Hepatocyte (in vitro differentiated cells): ENCODE measurements at regions not wholly inside any gene's neighbourhood (a gene's known extent, or its start where the extent isn't known, plus 50 kb on each side); places are given as distances from the start of the nearest gene placed in this dataset.

Source experiments
- DNase-seq: peaks from one replicate; pipeline ENCODE4 v3.0.0-alpha.2; 2016; ENCODE audit warnings: low spot score
- H2AFZ ChIP-seq: fragments of 200-600 bp; sonication (generic); 2 replicates; pipeline ENCODE4 v1.6.0; 2016; ENCODE audit warnings: antibody characterized with exemption, mild to moderate bottlenecking
- H3K27ac ChIP-seq: fragments of 200-600 bp; sonication (generic); 2 replicates; pipeline ENCODE4 v1.5.1; 2016; ENCODE audit warnings: mild to moderate bottlenecking
- H3K27me3 ChIP-seq: fragments of 200-600 bp; sonication (generic); 2 replicates; pipeline ENCODE4 v1.6.1; 2016
- H3K36me3 ChIP-seq: fragments of 200-600 bp; sonication (generic); replicated peaks from 2 replicates; pipeline ENCODE4 v1.5.1; 2016; ENCODE audit warnings: low read depth; ENCODE audit not compliant: insufficient read depth
- H3K4me1 ChIP-seq: fragments of 200-600 bp; sonication (generic); 2 replicates; pipeline ENCODE4 v1.5.1; 2016; ENCODE audit warnings: mild to moderate bottlenecking, moderate library complexity; ENCODE audit not compliant: insufficient read depth
- H3K4me2 ChIP-seq: fragments of 200-600 bp; sonication (generic); 2 replicates; pipeline ENCODE4 v1.6.0; 2016
- H3K4me3 ChIP-seq: fragments of 200-600 bp; sonication (generic); 2 replicates; pipeline ENCODE4 v1.5.1; 2016; ENCODE audit warnings: mild to moderate bottlenecking
- H3K79me2 ChIP-seq: fragments of 200-600 bp; sonication (generic); 2 replicates; pipeline ENCODE4 v1.6.0; 2017; ENCODE audit warnings: mild to moderate bottlenecking
- H3K9me2 ChIP-seq: fragments of 200-600 bp; sonication (generic); replicated peaks from 2 replicates; pipeline ENCODE4 v1.6.0; 2017; ENCODE audit warnings: mild to moderate bottlenecking; ENCODE audit not compliant: insufficient read depth
- H3K9me3 ChIP-seq: fragments of 200-600 bp; sonication (generic); 2 replicates; pipeline ENCODE4 v1.5.1; 2016; ENCODE audit warnings: low read depth, mild to moderate bottlenecking
- H4K20me1 ChIP-seq: fragments of 200-600 bp; sonication (generic); 2 replicates; pipeline ENCODE4 v1.6.0; 2016; ENCODE audit warnings: mild to moderate bottlenecking; ENCODE audit not compliant: insufficient read depth, poor library complexity, severe bottlenecking
- CTCF ChIP-seq: fragments of 200-600 bp; sonication (generic); IDR thresholded peaks from 2 replicates; pipeline ENCODE4 v1.5.1; 2016; ENCODE audit warnings: antibody characterized with exemption, mild to moderate bottlenecking; ENCODE audit not compliant: poor library complexity
- EZH2 ChIP-seq: fragments of 200-600 bp; sonication (generic); IDR thresholded peaks from 2 replicates; pipeline ENCODE4 v1.6.1; 2016; ENCODE audit warnings: antibody characterized with exemption, mild to moderate bottlenecking, borderline replicate concordance
- EZH2phosphoT487 ChIP-seq: fragments of 200-600 bp; sonication (generic); IDR thresholded peaks from one replicate; pipeline ENCODE4 v1.6.1; 2018; ENCODE audit warnings: antibody characterized with exemption, mild to moderate bottlenecking, low read depth, moderate library complexity; ENCODE audit not compliant: unreplicated experiment, severe bottlenecking
- WGBS: methylation state at CpG from one replicate; pipeline ENCODE4 v1.1.6; 2016; ENCODE audit warnings: low lambda C conversion rate; ENCODE audit errors: missing lambda C conversion rate; 5-methylcytosine and 5-hydroxymethylcytosine counted together

- Histone ChIP-seq H3K27me3 (no peaks in the 10 kb centered on the region), H4K20me1 (peaks cover 2% of the 10 kb centered on the region), H3K4me2 (no peak overlapping the region), H2AFZ (no peak overlapping the region), H3K36me3 (no peaks in the 10 kb centered on the region), H3K79me2 (no peaks in the 10 kb centered on the region), H3K9me2 (no peaks in the 10 kb centered on the region), H3K9me3 (no peaks in the 10 kb centered on the region), H3K27ac (peak overlapping the region; percentile 48), H3K4me3 (no peak overlapping the region), H3K4me1 (peaks cover 32% of the 10 kb centered on the region)
- peak; percentile 21 for DNase-seq
- 47% methylated on average over 4 of the region's 4 CpGs for WGBS
- TF ChIP-seq EZH2phosphoT487 (no peak), CTCF (no peak), EZH2 (no peak)
These were observed 171.0 kb downstream of the BRINP2 start for GRCh38 chr1:177341773-177342172.

GRCh38 chr1:177340601-177341067 is 169.9 kb downstream of the BRINP2 start:
- no peaks in the 10 kb centered on the region for H3K27me3 ChIP-seq
- H3K4me1 ChIP-seq, result peaks cover 29% of the 10 kb centered on the region
- H3K79me2 ChIP-seq, result no peaks in the 10 kb centered on the region
- TF ChIP-seq EZH2 (no peak), CTCF (no peak), EZH2phosphoT487 (no peak)
- no peaks in the 10 kb centered on the region for H3K9me3 ChIP-seq
- no peaks in the 10 kb centered on the region for H3K36me3 ChIP-seq
- peak; percentile 50 for DNase-seq
- WGBS, result 59% methylated on average over 10 of the region's 10 CpGs
- H3K27ac ChIP-seq, result peak overlapping the region; percentile 76
- H3K4me3 ChIP-seq, result no peak overlapping the region
- peaks cover 2% of the 10 kb centered on the region for H4K20me1 ChIP-seq
- peak overlapping the region; percentile 53 for H3K4me2 ChIP-seq
- H3K9me2 ChIP-seq, result no peaks in the 10 kb centered on the region
- H2AFZ ChIP-seq, result no peak overlapping the region

GRCh38 chr1:177338376-177338775 is 167.6 kb downstream of the BRINP2 start:
- no peak for DNase-seq
- no peaks in the 10 kb centered on the region for H3K27me3 ChIP-seq
- TF ChIP-seq CTCF (no peak), EZH2 (no peak), EZH2phosphoT487 (no peak)
- WGBS, result 92% methylated on average over 1 of the region's 1 CpG
- no peaks in the 10 kb centered on the region for H3K9me3 ChIP-seq
- H3K4me1 ChIP-seq, result peaks cover 33% of the 10 kb centered on the region
- no peak overlapping the region for H3K4me2 ChIP-seq
- H3K79me2 ChIP-seq, result no peaks in the 10 kb centered on the region
- H3K4me3 ChIP-seq, result no peak overlapping the region
- no peaks in the 10 kb centered on the region for H3K36me3 ChIP-seq
- no peaks in the 10 kb centered on the region for H3K9me2 ChIP-seq
- no peak overlapping the region for H3K27ac ChIP-seq
- H4K20me1 ChIP-seq, result peaks cover 2% of the 10 kb centered on the region
- no peak overlapping the region for H2AFZ ChIP-seq

- Histone ChIP-seq H3K27ac (peak overlapping the region; percentile 9), H3K4me2 (no peak overlapping the region), H3K79me2 (no peaks in the 10 kb centered on the region), H3K27me3 (no peaks in the 10 kb centered on the region), H3K36me3 (no peaks in the 10 kb centered on the region), H3K4me1 (peaks cover 8% of the 10 kb centered on the region), H3K9me3 (no peaks in the 10 kb centered on the region), H3K4me3 (no peak overlapping the region), H2AFZ (no peak overlapping the region), H4K20me1 (peaks cover 1% of the 10 kb centered on the region), H3K9me2 (no peaks in the 10 kb centered on the region)
- TF ChIP-seq CTCF (no peak), EZH2 (no peak), EZH2phosphoT487 (no peak)
- DNase-seq, result peak; percentile 25
These were observed 164.1 kb downstream of the BRINP2 start for GRCh38 chr1:177334903-177335302.
